HG03469 (cell line): ENCODE measurements at regions not wholly inside any gene's neighbourhood (a gene's known extent, or its start where the extent isn't known, plus 50 kb on each side); places are given as distances from the start of the nearest gene placed in this dataset.
"Not testable (repeated sequence)": the region's sequence is repeated elsewhere in the genome, so short reads cannot be mapped to it uniquely, and the experiment has no call there.

Experiments used
- ATAC-seq: cut with Tn5 transposase; IDR thresholded peaks from one replicate; pipeline ENCODE4 v1.9.1; 2021; ENCODE audit warnings: mild to moderate bottlenecking, moderate library complexity, moderate number of reproducible peaks; ENCODE audit not compliant: unreplicated experiment

GRCh38 chr6:125423047-125423446, 121.3 kb upstream of the HDDC2 start:
- no peak for ATAC-seq

- ATAC-seq = no peak
These were observed 130.2 kb upstream of the HDDC2 start for GRCh38 chr6:125431971-125432370.

GRCh38 chr6:125432963-125433362, 131.2 kb upstream of the HDDC2 start:
- no peak for ATAC-seq

GRCh38 chr6:125434760-125435159, 133.0 kb upstream of the HDDC2 start:
- no peak for ATAC-seq

- ATAC-seq = no peak
These were observed 137.7 kb upstream of the HDDC2 start for GRCh38 chr6:125439512-125439911.

- ATAC-seq = no peak
These were observed 142.5 kb upstream of the HDDC2 start for GRCh38 chr6:125444006-125444923.

GRCh38 chr6:125445054-125445453, 143.3 kb upstream of the HDDC2 start:
- ATAC-seq = no peak

- ATAC-seq = no peak
These were observed 144.2 kb upstream of the HDDC2 start for GRCh38 chr6:125446011-125446410.

- ATAC-seq = no peak
These were observed 150.0 kb upstream of the HDDC2 start for GRCh38 chr6:125451750-125452149.

- no peak for ATAC-seq
These were observed 151.7 kb upstream of the HDDC2 start for GRCh38 chr6:125453516-125453915.

- ATAC-seq = no peak
These were observed 152.6 kb upstream of the HDDC2 start for GRCh38 chr6:125454351-125454750.

- not testable (repeated sequence) for ATAC-seq
These were observed 156.7 kb upstream of the HDDC2 start for GRCh38 chr6:125458493-125458892.

- not testable (repeated sequence) for ATAC-seq
These were observed 163.6 kb upstream of the HDDC2 start for GRCh38 chr6:125465332-125465731.

- ATAC-seq = no peak
These were observed 168.1 kb upstream of the HDDC2 start for GRCh38 chr6:125469915-125470314.

GRCh38 chr6:125471667-125472066, 169.9 kb upstream of the HDDC2 start:
- no peak for ATAC-seq

- no peak for ATAC-seq
These were observed 172.3 kb upstream of the HDDC2 start for GRCh38 chr6:125474061-125474460.

GRCh38 chr6:125477156-125477555, 175.4 kb upstream of the HDDC2 start:
- ATAC-seq = no peak

GRCh38 chr6:125477844-125478243, 176.1 kb upstream of the HDDC2 start:
- no peak for ATAC-seq

- ATAC-seq = no peak
These were observed 178.4 kb upstream of the HDDC2 start for GRCh38 chr6:125480146-125480545.

GRCh38 chr6:125480571-125480970, 178.8 kb upstream of the HDDC2 start:
- ATAC-seq = no peak

GRCh38 chr6:125481056-125481455, 179.3 kb upstream of the HDDC2 start:
- no peak for ATAC-seq

- ATAC-seq = no peak
These were observed 184.0 kb upstream of the HDDC2 start for GRCh38 chr6:125485757-125486156.

GRCh38 chr6:125486881-125487280, 185.1 kb upstream of the HDDC2 start:
- ATAC-seq = no peak
